GM12875 (cell line): ENCODE measurements at regions not wholly inside any gene's neighbourhood (a gene's known extent, or its start where the extent isn't known, plus 50 kb on each side); places are given as distances from the start of the nearest gene placed in this dataset.

ENCODE experiments used
- H3K4me3 ChIP-seq: one replicate; pipeline ENCODE4 v1.5.1; 2011; ENCODE audit warnings: low read depth, low read length, control low read depth
- CTCF ChIP-seq: IDR thresholded peaks from 2 replicates; pipeline ENCODE4 v1.5.1; 2011; ENCODE audit warnings: low read depth, mild to moderate bottlenecking, control low read depth, inconsistent platforms, low read length, moderate library complexity, borderline replicate concordance; ENCODE audit not compliant: insufficient read depth

- TF ChIP-seq CTCF, result no peak
Measured at GRCh38 chr6:163823577-163823976, 409.1 kb downstream of the QKI start.

GRCh38 chr6:163820745-163821458, 406.4 kb downstream of the QKI start:
- no peak overlapping the region for H3K4me3 ChIP-seq
- no peak for TF ChIP-seq CTCF

More at GRCh38 chr6:163823577-163823976, 409.1 kb downstream of the QKI start:
- no peak overlapping the region for H3K4me3 ChIP-seq

GRCh38 chr6:163820171-163820570, 405.7 kb downstream of the QKI start:
- no peak for TF ChIP-seq CTCF
- no peak overlapping the region for H3K4me3 ChIP-seq

- no peak for TF ChIP-seq CTCF
- no peak overlapping the region for H3K4me3 ChIP-seq
Measured at GRCh38 chr6:163818719-163819118, 404.2 kb downstream of the QKI start.

GRCh38 chr6:163816441-163816840, 401.9 kb downstream of the QKI start:
- H3K4me3 ChIP-seq, result no peak overlapping the region
- no peak for TF ChIP-seq CTCF

GRCh38 chr6:163815796-163816195, 401.3 kb downstream of the QKI start:
- TF ChIP-seq CTCF, result no peak
- no peak overlapping the region for H3K4me3 ChIP-seq
